ENCODE measurements at regions not wholly inside any gene's neighbourhood (a gene's known extent, or its start where the extent isn't known, plus 50 kb on each side); places are given as distances from the start of the nearest gene placed in this dataset.

DNA sequence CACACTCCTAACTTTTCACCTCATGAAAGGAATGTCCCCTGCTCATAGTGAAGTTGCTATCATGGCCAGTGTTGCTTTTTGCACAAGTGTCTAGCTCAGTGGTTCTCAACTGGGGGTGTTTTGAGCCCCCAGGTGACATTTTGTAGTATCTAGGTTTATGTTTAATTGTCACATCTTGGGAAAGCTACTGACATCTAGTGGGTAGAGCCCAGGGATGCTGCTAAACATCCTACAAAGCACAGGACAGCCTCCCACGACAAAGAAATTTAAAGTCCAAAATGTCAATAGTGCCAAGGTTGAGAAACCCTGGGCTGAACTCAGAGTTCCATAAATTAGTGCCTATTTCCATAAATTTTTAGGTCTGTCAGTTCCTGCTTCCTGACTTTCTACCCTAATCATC is 70.7 kb upstream of the HCCS start:
- H2BK5ac ChIP-seq (ENCODE audit: low read depth, low read length), result no peak overlapping the region
- H3K36me3 ChIP-seq (ENCODE audit: control insufficient read depth in 2 of 4, insufficient read depth in 4 of 4, low read length in 3 of 4), result no peaks in the 10 kb centered on the region
- H4K5ac ChIP-seq (ENCODE audit: insufficient read length, low read depth, low read length), result no peak overlapping the region
- TF ChIP-seq BACH1 (IDR thresholded peaks at IDR 0.05; ENCODE audit: low read length) (no peak), POLR2A (IDR thresholded peaks at IDR 0.05; ENCODE audit: control extremely low read depth in 1 of 2, low read depth in 2 of 2, low read length in 2 of 2) (no peak), POLR2AphosphoS5 (IDR thresholded peaks at IDR 0.05; ENCODE audit: low read depth, low read length) (no peak), RAD21 (IDR thresholded peaks at IDR 0.05 in 1 of 2, conservative IDR thresholded peaks at IDR 0.05 in 1 of 2; ENCODE audit: low read depth in 2 of 2, low read length in 2 of 2) (peak in 1 of 2 experiments; percentile 28; a peak in 2 of 4 replicates), HDAC6 (IDR thresholded peaks at IDR 0.05; ENCODE audit: low read depth, low read length) (no peak)
- TF ChIP-seq, protein P1, sequence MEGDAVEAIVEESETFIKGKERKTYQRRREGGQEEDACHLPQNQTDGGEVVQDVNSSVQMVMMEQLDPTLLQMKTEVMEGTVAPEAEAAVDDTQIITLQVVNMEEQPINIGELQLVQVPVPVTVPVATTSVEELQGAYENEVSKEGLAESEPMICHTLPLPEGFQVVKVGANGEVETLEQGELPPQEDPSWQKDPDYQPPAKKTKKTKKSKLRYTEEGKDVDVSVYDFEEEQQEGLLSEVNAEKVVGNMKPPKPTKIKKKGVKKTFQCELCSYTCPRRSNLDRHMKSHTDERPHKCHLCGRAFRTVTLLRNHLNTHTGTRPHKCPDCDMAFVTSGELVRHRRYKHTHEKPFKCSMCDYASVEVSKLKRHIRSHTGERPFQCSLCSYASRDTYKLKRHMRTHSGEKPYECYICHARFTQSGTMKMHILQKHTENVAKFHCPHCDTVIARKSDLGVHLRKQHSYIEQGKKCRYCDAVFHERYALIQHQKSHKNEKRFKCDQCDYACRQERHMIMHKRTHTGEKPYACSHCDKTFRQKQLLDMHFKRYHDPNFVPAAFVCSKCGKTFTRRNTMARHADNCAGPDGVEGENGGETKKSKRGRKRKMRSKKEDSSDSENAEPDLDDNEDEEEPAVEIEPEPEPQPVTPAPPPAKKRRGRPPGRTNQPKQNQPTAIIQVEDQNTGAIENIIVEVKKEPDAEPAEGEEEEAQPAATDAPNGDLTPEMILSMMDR (IDR thresholded peaks at IDR 0.05; ENCODE audit: control extremely low read depth in 1 of 3, insufficient read depth in 1 of 3, low read depth in 1 of 3, low read length in 3 of 3), result peak in 1 of 3 experiments; percentile 14; a peak in 1 of 4 replicates
- no peak overlapping the region for H2BK20ac ChIP-seq (ENCODE audit: low read length)
- no peaks in the 10 kb centered on the region for H4K20me1 ChIP-seq (replicated peaks in 1 of 2; ENCODE audit: control insufficient read depth in 1 of 2, insufficient read depth in 2 of 2, low read length in 2 of 2)
- H2AFZ ChIP-seq (ENCODE audit: low read length), result no peak overlapping the region
- H2BK120ac ChIP-seq (replicated peaks; ENCODE audit: low read depth, low read length), result no peak overlapping the region
- no peak for DNase-seq (ENCODE audit: low read depth in 1 of 2, low spot score in 2 of 2)
- H3K4ac ChIP-seq (replicated peaks; ENCODE audit: insufficient read length, low read depth, low read length), result no peak overlapping the region
- no peak overlapping the region for H2AK5ac ChIP-seq (ENCODE audit: low read depth, low read length)
- ChIA-PET CTCF (ENCODE audit: partially characterized antibody) (interaction anchor here (0.9 kb wide), 1 partner anchor 389 kb away, joined by 3 read pairs; no protein-coding TSS in a partner anchor), POLR2A (ENCODE audit: partially characterized antibody) (no interaction called here)
- no peaks in the 10 kb centered on the region for H3K9me3 ChIP-seq (ENCODE audit: insufficient read depth in 2 of 2, low read depth in 1 of 2, low read length in 1 of 2)
- H2BK12ac ChIP-seq (ENCODE audit: low read depth, low read length), result no peak overlapping the region
- no peak overlapping the region for H3K27ac ChIP-seq (ENCODE audit: low read depth, low read length)
- 100% methylated on average over 1 of the region's 1 CpG; no CpG with 5 or more reads in 1 of the 2 experiments for WGBS, 2 experiments (ENCODE audit: extremely low coverage in 1 of 2, insufficient coverage in 1 of 2, insufficient read length in 1 of 2, insufficient replicate concordance in 2 of 2, low coverage in 1 of 2, low lambda C conversion rate in 2 of 2, missing lambda C conversion rate in 1 of 2)
- no peaks in the 10 kb centered on the region for H3K79me1 ChIP-seq (ENCODE audit: low read depth, low read length)
- no peaks in the 10 kb centered on the region for H3K79me2 ChIP-seq (ENCODE audit: control insufficient read depth in 1 of 2, insufficient read depth in 2 of 2, low read length in 2 of 2)
- no peak overlapping the region for H3K23ac ChIP-seq (ENCODE audit: insufficient read length)
- no peak overlapping the region for H3K9ac ChIP-seq (replicated peaks in 1 of 4; ENCODE audit: extremely low read depth in 1 of 4, low read depth in 3 of 4, low read length in 3 of 4)
- H3K4me3 ChIP-seq (ENCODE audit: extremely low read depth in 1 of 4, insufficient read depth in 2 of 4, low read depth in 3 of 4, low read length in 4 of 4), result no peak overlapping the region
- peak; percentile 77 for FAIRE-seq
- no peaks in the 10 kb centered on the region for H3K27me3 ChIP-seq (replicated peaks in 1 of 4; ENCODE audit: control insufficient read depth in 3 of 4, extremely low read depth in 1 of 4, insufficient read depth in 3 of 4, low read length in 3 of 4)
- no peak overlapping the region for H3K4me2 ChIP-seq (ENCODE audit: insufficient read depth in 1 of 2, low read depth in 2 of 2, low read length in 2 of 2)
- H3K18ac ChIP-seq (ENCODE audit: extremely low read depth, low read length), result no peak overlapping the region
- H2BK15ac ChIP-seq (ENCODE audit: low read length), result no peak overlapping the region
- no peak overlapping the region for H3K14ac ChIP-seq (ENCODE audit: insufficient read length)
- no peaks in the 10 kb centered on the region for H3K23me2 ChIP-seq (ENCODE audit: low read depth, low read length)
- no peak overlapping the region for H3K56ac ChIP-seq (replicated peaks; ENCODE audit: insufficient read length, low read depth, low read length)
- no peak overlapping the region for H4K8ac ChIP-seq (ENCODE audit: extremely low read depth, insufficient read depth, low read length)
- H3K4me1 ChIP-seq (replicated peaks in 1 of 4; ENCODE audit: control insufficient read depth in 3 of 4, insufficient read depth in 4 of 4, low read length in 3 of 4), result no peaks in the 10 kb centered on the region
- no peak overlapping the region for H4K91ac ChIP-seq (replicated peaks; ENCODE audit: insufficient read length, low read length)
